ENCODE measurements at regions not wholly inside any gene's neighbourhood (a gene's known extent, or its start where the extent isn't known, plus 50 kb on each side); places are given as distances from the start of the nearest gene placed in this dataset.

GRCh38 chr5:56580864-56581263, 234.5 kb upstream of the MAP3K1 start:
- H3K27ac Mint-ChIP-seq = no peak overlapping the region
- peaks cover 12% of the 10 kb centered on the region for H3K4me1 Mint-ChIP-seq (ENCODE audit: low read depth)
- no peaks in the 10 kb centered on the region for H3K9me3 Mint-ChIP-seq
- no peaks in the 10 kb centered on the region for H3K27me3 Mint-ChIP-seq
- H3K27me3 ChIP-seq (ENCODE audit: control insufficient read depth in 1 of 2, insufficient read depth in 2 of 2, low read length in 2 of 2) = no peaks in the 10 kb centered on the region
- ChIA-PET POLR2A (no interaction called here), CTCF (no interaction called here)
- H3K4me3 Mint-ChIP-seq = no peak overlapping the region
- no peak overlapping the region for H3K27ac ChIP-seq (ENCODE audit: low read depth in 1 of 2, low read length in 2 of 2)
- DNase-seq (no peak), ATAC-seq (ENCODE audit: poor library complexity) (no peak)
- intact Hi-C loops (cut with DNase I, micrococcal nuclease) = no loop called here
- H3K4me3 ChIP-seq (ENCODE audit: low read length) = no peak overlapping the region
- H3K36me3 ChIP-seq (ENCODE audit: insufficient read depth, low read length) = no peaks in the 10 kb centered on the region
- peaks cover 7% of the 10 kb centered on the region for H3K4me1 ChIP-seq (ENCODE audit: insufficient read depth, low read length)
- no peaks in the 10 kb centered on the region for H3K9me3 ChIP-seq (ENCODE audit: control insufficient read depth in 1 of 2, insufficient read depth in 1 of 2, low read length in 2 of 2)
- TF ChIP-seq CTCF (IDR thresholded peaks at IDR 0.05) = no peak
- no peaks in the 10 kb centered on the region for H3K36me3 Mint-ChIP-seq (ENCODE audit: low read depth)

GRCh38 chr5:56575821-56576220, 239.5 kb upstream of the MAP3K1 start:
- no peak for TF ChIP-seq CTCF (IDR thresholded peaks at IDR 0.05)
- intact Hi-C loops (cut with DNase I, micrococcal nuclease) = no loop called here
- Histone ChIP-seq H3K4me3 (ENCODE audit: low read length) (no peak overlapping the region), H3K4me1 (ENCODE audit: insufficient read depth, low read length) (no peaks in the 10 kb centered on the region), H3K36me3 (ENCODE audit: insufficient read depth, low read length) (no peaks in the 10 kb centered on the region), H3K27me3 (ENCODE audit: control insufficient read depth in 1 of 2, insufficient read depth in 2 of 2, low read length in 2 of 2) (no peaks in the 10 kb centered on the region), H3K27ac (ENCODE audit: low read depth in 1 of 2, low read length in 2 of 2) (no peak overlapping the region), H3K9me3 (ENCODE audit: control insufficient read depth in 1 of 2, insufficient read depth in 1 of 2, low read length in 2 of 2) (peaks cover 0 to 4% of the 10 kb centered on the region in 2 experiments)
- no peak for DNase-seq
- no peak overlapping the region for H3K4me3 Mint-ChIP-seq
- no peaks in the 10 kb centered on the region for H3K27me3 Mint-ChIP-seq
- ChIA-PET CTCF (no interaction called here), POLR2A (no interaction called here)
- ATAC-seq (ENCODE audit: poor library complexity) = no peak
- H3K4me1 Mint-ChIP-seq (ENCODE audit: low read depth) = no peaks in the 10 kb centered on the region
- peaks cover 2% of the 10 kb centered on the region for H3K9me3 Mint-ChIP-seq
- H3K27ac Mint-ChIP-seq = no peak overlapping the region
- no peaks in the 10 kb centered on the region for H3K36me3 Mint-ChIP-seq (ENCODE audit: low read depth)

GRCh38 chr5:56574778-56575177, 240.6 kb upstream of the MAP3K1 start:
- H3K4me3 Mint-ChIP-seq = no peak overlapping the region
- no peaks in the 10 kb centered on the region for H3K4me1 ChIP-seq (ENCODE audit: insufficient read depth, low read length)
- H3K27me3 ChIP-seq (ENCODE audit: control insufficient read depth in 1 of 2, insufficient read depth in 2 of 2, low read length in 2 of 2) = no peaks in the 10 kb centered on the region
- no peak overlapping the region for H3K27ac ChIP-seq (ENCODE audit: low read depth in 1 of 2, low read length in 2 of 2)
- H3K27me3 Mint-ChIP-seq = no peaks in the 10 kb centered on the region
- no peak overlapping the region for H3K27ac Mint-ChIP-seq
- no peak for TF ChIP-seq CTCF (IDR thresholded peaks at IDR 0.05)
- H3K9me3 ChIP-seq (ENCODE audit: control insufficient read depth in 1 of 2, insufficient read depth in 1 of 2, low read length in 2 of 2) = peaks cover 0 to 4% of the 10 kb centered on the region in 2 experiments
- H3K9me3 Mint-ChIP-seq = peaks cover 2% of the 10 kb centered on the region
- ChIA-PET CTCF (no interaction called here), POLR2A (no interaction called here)
- no peak overlapping the region for H3K4me3 ChIP-seq (ENCODE audit: low read length)
- DNase-seq (no peak), ATAC-seq (ENCODE audit: poor library complexity) (no peak)
- peaks cover 3% of the 10 kb centered on the region for H3K4me1 Mint-ChIP-seq (ENCODE audit: low read depth)
- intact Hi-C loops (cut with DNase I, micrococcal nuclease) = no loop called here
- no peaks in the 10 kb centered on the region for H3K36me3 ChIP-seq (ENCODE audit: insufficient read depth, low read length)
- no peaks in the 10 kb centered on the region for H3K36me3 Mint-ChIP-seq (ENCODE audit: low read depth)

Measured in CD4-positive, alpha-beta T cell (primary cell).